ENCODE measurements at regions not wholly inside any gene's neighbourhood (a gene's known extent, or its start where the extent isn't known, plus 50 kb on each side); places are given as distances from the start of the nearest gene placed in this dataset.
A peak's percentile ranks its signal among the peaks of the same experiment; 100 is the strongest.

- Histone ChIP-seq H3K27me3 (replicated peaks in 1 of 2; ENCODE audit: control insufficient read depth in 2 of 2, insufficient read depth in 2 of 2, low read length in 1 of 2) (no peaks in the 10 kb centered on the region), H3K79me2 (ENCODE audit: control insufficient read depth, insufficient read depth, low read length) (no peaks in the 10 kb centered on the region), H4K20me1 (ENCODE audit: control insufficient read depth, insufficient read depth) (no peaks in the 10 kb centered on the region), H3K36me3 (ENCODE audit: control insufficient read depth in 2 of 2, insufficient read depth in 2 of 2, low read length in 1 of 2) (no peaks in the 10 kb centered on the region), H3K27ac (ENCODE audit: control insufficient read depth, insufficient read depth) (no peak overlapping the region), H3K4me2 (ENCODE audit: control insufficient read depth, insufficient read depth) (no peak overlapping the region), H3K9ac (ENCODE audit: control insufficient read depth, insufficient read depth, low read length) (no peak overlapping the region), H3K9me3 (replicated peaks; ENCODE audit: control insufficient read depth, insufficient read depth, low read length) (no peaks in the 10 kb centered on the region), H3K4me1 (ENCODE audit: control insufficient read depth, insufficient read depth, low read length) (no peaks in the 10 kb centered on the region), H3K4me3 (no peak overlapping the region), H2AFZ (ENCODE audit: control insufficient read depth, low read depth, low read length) (no peak overlapping the region)
- DNase-seq (ENCODE audit: low read depth, low spot score) = no peak
- no peak for ATAC-seq
- 36% methylated on average over 2 of the region's 2 CpGs for WGBS (ENCODE audit: insufficient coverage, insufficient replicate concordance, low lambda C conversion rate, missing lambda C conversion rate)
- no peak for TF ChIP-seq CREM (IDR thresholded peaks at IDR 0.05; ENCODE audit: low read depth)
- TF ChIP-seq DPF2 (IDR thresholded peaks at IDR 0.05) = peak; percentile 72; the same call in 1 of the 2 replicates
- TF ChIP-seq MTA2 (IDR thresholded peaks at IDR 0.05; ENCODE audit: low read depth) = peak; percentile 77
- TF ChIP-seq IKZF1 (conservative IDR thresholded peaks at IDR 0.05) = 0 out of 2 replicates have a peak, but pooled peaks have one; percentile 30
- no peak for TF ChIP-seq MTA3 (IDR thresholded peaks at IDR 0.05; ENCODE audit: borderline replicate concordance, low read length)
- ChIA-PET CTCF (interaction anchor here (0.6 to 1.8 kb wide), 5 partner anchors 10 to 134 kb away, joined by 3 to 6 read pairs (median 3); no protein-coding TSS in a partner anchor), RAD21 (ENCODE audit: unreplicated experiment) (interaction anchor here (0.9 to 3.1 kb wide), 21 partner anchors 9 to 439 kb away, joined by 3 to 28 read pairs (median 5); partner anchors contain the start of gene TENT5A), POLR2A (interaction anchor here (0.9 to 2.3 kb wide), 3 partner anchors 27 to 29 kb away, joined by 3 to 10 read pairs (median 3); no protein-coding TSS in a partner anchor), SMC1A (ENCODE audit: uncharacterized antibody, unreplicated experiment) (interaction anchor here (0.6 to 3.1 kb wide), 30 partner anchors 8 to 346 kb away, joined by 3 to 18 read pairs (median 4); partner anchors contain the start of gene TENT5A)
- intact Hi-C loops (cut with micrococcal nuclease; ENCODE audit: unreplicated experiment) (no loop called here), in situ Hi-C loops (cut with MboI) (no loop called here)
- BruUV-seq (replicated peaks) = no TSS peak
- FAIRE-seq = no peak
Observed at GRCh38 chr6:81562169-81562568, 190.3 kb downstream of the TENT5A start.

GRCh38 chr6:81561731-81562130, 190.8 kb downstream of the TENT5A start:
- FAIRE-seq = no peak
- Histone ChIP-seq H3K9ac (ENCODE audit: control insufficient read depth, insufficient read depth, low read length) (no peak overlapping the region), H3K27ac (ENCODE audit: control insufficient read depth, insufficient read depth) (no peak overlapping the region), H3K9me3 (replicated peaks; ENCODE audit: control insufficient read depth, insufficient read depth, low read length) (no peaks in the 10 kb centered on the region), H2AFZ (ENCODE audit: control insufficient read depth, low read depth, low read length) (no peak overlapping the region), H3K4me3 (no peak overlapping the region), H3K36me3 (ENCODE audit: control insufficient read depth in 2 of 2, insufficient read depth in 2 of 2, low read length in 1 of 2) (no peaks in the 10 kb centered on the region), H3K4me2 (ENCODE audit: control insufficient read depth, insufficient read depth) (no peak overlapping the region), H3K4me1 (ENCODE audit: control insufficient read depth, insufficient read depth, low read length) (no peaks in the 10 kb centered on the region), H4K20me1 (ENCODE audit: control insufficient read depth, insufficient read depth) (no peaks in the 10 kb centered on the region), H3K27me3 (replicated peaks in 1 of 2; ENCODE audit: control insufficient read depth in 2 of 2, insufficient read depth in 2 of 2, low read length in 1 of 2) (no peaks in the 10 kb centered on the region), H3K79me2 (ENCODE audit: control insufficient read depth, insufficient read depth, low read length) (no peaks in the 10 kb centered on the region)
- SMC1A ChIA-PET (ENCODE audit: uncharacterized antibody, unreplicated experiment) = interaction anchor here (0.8 to 3.1 kb wide), 29 partner anchors 8 to 346 kb away, joined by 3 to 18 read pairs (median 4); partner anchors contain the start of gene TENT5A
- ATAC-seq = no peak
- POLR2A ChIA-PET = interaction anchor here (0.9 to 2.3 kb wide), 3 partner anchors 26 to 29 kb away, joined by 3 to 10 read pairs (median 3); no protein-coding TSS in a partner anchor
- RAD21 ChIA-PET (ENCODE audit: unreplicated experiment) = interaction anchor here (0.9 to 3.1 kb wide), 20 partner anchors 9 to 439 kb away, joined by 3 to 28 read pairs (median 5); partner anchors contain the start of gene TENT5A
- in situ Hi-C loops (cut with MboI) (no loop called here), intact Hi-C loops (cut with micrococcal nuclease; ENCODE audit: unreplicated experiment) (no loop called here)
- 5% methylated on average over 2 of the region's 2 CpGs for WGBS (ENCODE audit: insufficient coverage, insufficient replicate concordance, low lambda C conversion rate, missing lambda C conversion rate)
- no TSS peak for BruUV-seq (replicated peaks)
- CTCF ChIA-PET = interaction anchor here (0.8 to 1.8 kb wide), 5 partner anchors 11 to 134 kb away, joined by 3 to 6 read pairs (median 4); no protein-coding TSS in a partner anchor
- DNase-seq (ENCODE audit: low read depth, low spot score) = no peak
- TF ChIP-seq MYB (IDR thresholded peaks at IDR 0.05; ENCODE audit: borderline replicate concordance, low read depth, low read length) = no peak
- no peak for TF ChIP-seq MLLT1 (IDR thresholded peaks at IDR 0.05)
- no peak for TF ChIP-seq ZBTB33 (IDR thresholded peaks at IDR 0.05)
- TF ChIP-seq RELB (IDR thresholded peaks at IDR 0.05; ENCODE audit: low read depth) = no peak
